ENCODE measurements at regions not wholly inside any gene's neighbourhood (a gene's known extent, or its start where the extent isn't known, plus 50 kb on each side); places are given as distances from the start of the nearest gene placed in this dataset.
"Not testable (repeated sequence)": the region's sequence is repeated elsewhere in the genome, so short reads cannot be mapped to it uniquely, and the experiment has no call there.

- no peak for DNase-seq
Observed at GRCh38 chr2:36223259-36223658, 132.3 kb upstream of the CRIM1 start.

DNA sequence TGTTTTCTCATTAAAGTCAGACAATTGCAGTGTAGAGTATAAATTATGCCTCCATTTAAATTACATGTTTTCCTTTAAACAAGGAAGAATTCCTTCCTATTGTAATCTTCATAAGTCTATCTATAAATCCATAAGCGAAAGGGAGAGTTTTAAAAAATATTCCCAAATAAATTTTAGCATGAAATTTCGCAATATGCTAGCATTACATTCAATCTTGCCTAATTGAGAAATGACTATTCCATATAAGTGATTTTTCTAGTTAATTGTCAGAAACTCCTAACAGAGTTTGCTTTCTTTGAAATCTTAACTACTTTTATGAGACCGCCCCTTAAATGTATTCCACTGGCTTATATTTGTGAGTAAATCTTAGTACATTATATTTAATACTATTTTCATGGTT is 133.1 kb upstream of the CRIM1 start:
- DNase-seq = no peak

- DNase-seq = no peak
Observed at GRCh38 chr2:36214691-36215090, 140.9 kb upstream of the CRIM1 start.

DNA sequence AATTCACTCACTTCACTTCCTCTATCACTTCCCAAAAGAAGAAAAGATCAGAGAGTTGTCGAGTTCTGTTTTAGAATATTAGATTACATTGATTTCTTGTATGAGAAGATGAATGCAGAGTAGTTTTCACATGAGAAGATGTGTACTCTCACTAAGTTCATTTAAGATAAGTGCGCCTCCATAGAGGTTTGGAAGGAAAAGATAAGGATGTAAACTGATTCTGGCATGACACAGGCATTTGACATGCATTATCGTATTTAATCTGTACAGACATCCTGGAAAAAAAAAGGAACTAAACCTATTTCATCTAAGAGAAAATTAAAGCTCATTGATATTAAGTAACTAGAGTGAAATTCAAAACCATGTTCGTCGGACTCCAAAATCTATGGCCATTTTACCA is 152.2 kb upstream of the CRIM1 start:
- no peak for DNase-seq

- DNase-seq = no peak
Observed at GRCh38 chr2:36197181-36197971, 158.2 kb upstream of the CRIM1 start.

DNA sequence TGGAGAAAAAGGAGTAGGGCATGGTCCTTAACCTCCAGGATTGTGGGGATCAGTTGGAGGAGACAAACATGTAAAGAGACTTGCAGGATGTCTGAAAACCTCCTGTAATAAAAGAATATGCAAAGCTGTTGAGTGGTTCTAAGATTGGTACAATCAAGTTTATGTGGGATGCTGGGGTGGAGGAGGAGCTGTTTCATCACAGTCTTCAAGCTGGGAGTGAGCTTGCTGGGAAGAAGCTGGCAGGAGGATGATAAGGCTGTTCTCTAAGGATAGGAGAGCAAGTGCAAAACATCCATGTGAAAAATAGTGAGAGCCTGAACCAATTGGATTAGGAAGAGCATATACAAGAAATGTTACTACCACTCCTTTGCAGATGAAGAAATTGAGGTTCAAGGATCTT is 161.9 kb upstream of the CRIM1 start:
- DNase-seq = no peak

GRCh38 chr2:36192983-36193382 is 162.6 kb upstream of the CRIM1 start:
- DNase-seq = no peak

GRCh38 chr2:36190097-36190496 is 165.5 kb upstream of the CRIM1 start:
- no peak for DNase-seq

DNA sequence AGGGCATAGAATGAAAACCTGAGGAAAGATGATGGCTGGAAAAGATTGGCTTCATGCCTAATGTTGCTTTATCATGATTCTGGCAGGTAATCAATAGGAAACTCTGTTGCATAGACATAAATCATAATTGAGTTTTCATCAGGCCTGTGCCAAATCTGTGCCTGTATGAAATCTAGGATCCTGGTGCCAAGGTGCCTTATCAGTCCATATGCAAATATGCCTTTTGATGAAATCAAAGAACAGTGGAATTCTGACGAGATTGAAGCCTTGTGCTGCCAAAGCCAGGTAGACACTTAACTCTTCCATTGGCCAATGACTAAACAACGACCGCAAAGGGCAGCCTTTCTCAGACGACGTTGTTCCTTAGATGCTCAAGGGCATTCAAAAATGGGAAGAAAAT is 170.0 kb upstream of the CRIM1 start:
- no peak for DNase-seq

DNA sequence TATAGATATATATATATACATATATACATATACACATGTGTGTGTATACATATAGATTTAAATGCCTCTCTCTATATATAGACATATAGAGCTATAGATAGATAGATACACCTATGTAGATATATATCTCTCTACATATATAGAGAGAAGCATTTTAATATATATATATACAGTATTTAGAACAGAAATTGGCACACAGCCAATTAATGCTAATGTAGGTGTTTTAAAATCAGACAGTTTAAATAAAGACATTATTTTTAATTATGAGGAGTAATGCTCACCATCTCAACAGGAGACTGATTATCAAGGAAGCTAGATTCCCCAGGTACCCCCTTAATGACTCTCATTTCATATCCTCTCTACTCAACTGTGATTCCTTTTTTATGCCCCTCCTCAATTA is 170.7 kb upstream of the CRIM1 start:
- no peak for DNase-seq

DNA sequence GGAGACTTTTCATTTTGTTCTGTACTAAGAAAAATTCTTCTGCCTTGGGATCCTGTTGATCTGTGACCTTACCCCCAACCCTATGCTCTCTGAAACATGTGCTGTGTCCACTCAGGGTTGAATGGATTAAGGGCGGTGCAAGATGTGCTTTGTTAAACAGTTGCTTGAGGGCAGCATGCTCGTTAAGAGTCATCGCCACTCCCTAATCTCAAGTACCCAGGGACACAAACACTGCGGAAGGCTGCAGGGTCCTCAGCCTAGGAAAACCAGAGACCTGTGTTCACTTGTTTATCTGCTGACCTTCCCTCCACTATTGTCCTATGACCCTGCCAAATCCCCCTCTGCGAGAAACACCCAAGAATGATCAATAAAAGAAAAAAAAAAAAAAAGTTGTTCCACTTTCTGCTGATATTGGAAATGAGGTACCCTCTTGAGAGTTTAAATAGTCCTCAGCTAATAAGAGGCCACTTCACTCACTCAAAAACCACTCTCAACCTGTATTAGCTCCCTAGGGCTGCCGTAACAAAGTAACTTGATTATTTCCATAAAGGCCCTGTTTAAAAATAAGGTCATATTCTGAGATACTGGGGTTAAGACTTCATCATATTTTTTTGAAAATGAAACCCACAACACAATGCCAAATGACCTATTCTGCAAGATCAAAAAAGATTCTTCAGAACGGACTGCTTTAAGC is 174.6 kb upstream of the CRIM1 start:
- DNase-seq = not testable (repeated sequence)

DNA sequence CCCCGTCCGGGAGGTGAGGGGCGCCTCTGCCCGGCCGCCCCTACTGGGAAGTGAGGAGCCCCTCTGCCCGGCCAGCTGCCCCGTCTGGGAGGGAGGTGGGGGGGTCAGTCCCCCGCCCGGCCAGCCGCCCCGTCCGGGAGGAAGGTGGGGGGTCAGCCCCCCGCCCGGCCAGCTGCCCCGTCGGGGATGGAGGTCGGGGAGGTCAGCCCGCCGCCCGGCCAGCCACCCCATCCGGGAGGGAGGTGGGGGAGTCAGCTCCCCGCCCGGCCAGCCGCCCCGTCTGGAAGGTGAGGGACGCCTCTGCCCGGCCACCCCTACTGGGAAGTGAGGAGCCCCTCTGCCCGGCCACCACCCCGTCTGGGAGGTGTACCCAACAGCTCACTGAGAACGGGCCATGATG is 175.3 kb upstream of the CRIM1 start:
- not testable (repeated sequence) for DNase-seq

- not testable (repeated sequence) for DNase-seq
Observed at GRCh38 chr2:36179668-36180269, 175.8 kb upstream of the CRIM1 start.

DNA sequence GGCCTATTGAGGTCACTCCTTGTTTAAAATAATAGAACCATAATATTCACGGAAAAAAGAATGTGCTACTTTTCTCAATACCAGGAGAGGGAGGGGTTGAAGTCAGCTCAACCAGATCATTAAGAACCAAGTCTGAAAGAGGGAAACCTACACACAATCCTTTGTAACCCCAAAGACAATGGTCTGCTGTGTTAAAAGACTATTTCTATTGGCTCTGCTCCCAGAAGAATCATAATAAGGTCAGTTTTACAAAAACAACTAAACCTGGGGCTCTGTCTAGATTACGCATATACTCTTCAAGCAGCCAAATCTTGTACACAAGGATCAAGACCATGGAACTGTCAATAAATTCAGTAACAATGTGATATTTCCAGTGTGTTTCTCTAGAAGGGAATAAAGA is 177.2 kb upstream of the CRIM1 start:
- DNase-seq = no peak

- DNase-seq = no peak
Observed at GRCh38 chr2:36177282-36177681, 178.3 kb upstream of the CRIM1 start.

GRCh38 chr2:36174920-36175319 is 180.7 kb upstream of the CRIM1 start:
- no peak for DNase-seq

DNA sequence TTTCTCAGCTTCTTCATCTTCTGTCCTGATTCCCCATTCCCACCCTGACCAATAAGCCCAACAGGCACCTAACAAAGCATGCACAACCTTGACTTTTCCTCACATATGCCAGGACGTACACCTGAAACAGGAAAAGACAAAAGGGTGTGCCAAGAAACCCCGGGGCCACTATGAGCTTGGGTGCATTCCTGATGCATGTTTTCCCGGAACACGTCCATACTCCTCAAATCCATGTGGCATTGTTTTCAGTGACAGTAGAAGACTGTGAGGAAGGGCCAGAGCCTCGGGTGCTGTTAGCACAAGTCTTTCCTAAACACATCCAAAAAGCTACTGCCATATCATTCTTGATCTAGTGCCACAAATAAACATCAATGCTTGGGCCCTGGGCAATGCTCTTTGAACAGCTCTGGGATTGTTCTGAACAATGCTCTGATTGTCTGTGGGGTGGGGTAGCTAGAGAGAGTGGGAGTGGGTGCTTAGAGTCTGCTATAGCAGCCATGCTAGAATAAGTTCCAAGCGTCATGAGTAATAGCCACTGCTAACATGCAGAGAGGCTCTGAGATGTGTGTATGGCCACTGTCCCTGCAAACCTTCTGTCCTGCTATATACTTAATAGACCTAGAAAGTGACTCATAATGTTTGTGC is 181.7 kb upstream of the CRIM1 start:
- DNase-seq = no peak

DNA sequence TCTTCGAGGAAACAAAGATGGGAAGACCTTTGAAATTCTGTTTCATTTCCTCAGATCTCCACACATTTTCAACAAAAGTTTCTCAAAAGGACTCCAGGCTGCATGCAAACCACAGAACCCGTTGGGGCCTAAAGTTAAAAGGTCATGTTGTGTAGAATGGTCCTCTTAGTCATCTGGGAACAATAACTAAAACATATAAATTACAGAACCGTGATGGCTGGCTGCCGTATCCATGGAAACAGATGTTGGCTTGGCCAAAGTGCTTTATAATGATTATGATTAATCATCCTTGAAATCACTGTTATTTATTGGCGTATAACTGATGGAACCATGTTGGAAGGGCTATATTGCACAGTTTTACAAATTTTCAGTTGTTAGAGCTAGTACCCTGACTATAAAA is 182.8 kb upstream of the CRIM1 start:
- no peak for DNase-seq

- DNase-seq = no peak
Observed at GRCh38 chr2:36170805-36171204, 184.8 kb upstream of the CRIM1 start.

- DNase-seq = no peak
Observed at GRCh38 chr2:36169843-36170242, 185.7 kb upstream of the CRIM1 start.

GRCh38 chr2:36168115-36168514 is 187.5 kb upstream of the CRIM1 start:
- no peak for DNase-seq

- no peak for DNase-seq
Observed at GRCh38 chr2:36165132-36165531, 190.4 kb upstream of the CRIM1 start.

GRCh38 chr2:36163520-36164254 is 191.9 kb upstream of the CRIM1 start:
- no peak for DNase-seq
